ENCODE measurements at regions not wholly inside any gene's neighbourhood (a gene's known extent, or its start where the extent isn't known, plus 50 kb on each side); places are given as distances from the start of the nearest gene placed in this dataset.

- DNase-seq: no peak
- TF ChIP-seq POLR2A (IDR thresholded peaks at IDR 0.05; ENCODE audit: low read length) (no peak), GATA1 (IDR thresholded peaks at IDR 0.05; ENCODE audit: low read depth, low read length) (no peak)
These were observed 299.9 kb upstream of the SALL3 start for GRCh38 chr18:78679613-78680260.

- no peak for DNase-seq
- TF ChIP-seq GATA1 (IDR thresholded peaks at IDR 0.05; ENCODE audit: low read depth, low read length) (no peak), POLR2A (IDR thresholded peaks at IDR 0.05; ENCODE audit: low read length) (no peak)
These were observed 298.2 kb upstream of the SALL3 start for GRCh38 chr18:78681396-78681795.

- no peak for DNase-seq
- TF ChIP-seq POLR2A (IDR thresholded peaks at IDR 0.05; ENCODE audit: low read length) (no peak), GATA1 (IDR thresholded peaks at IDR 0.05; ENCODE audit: low read depth, low read length) (no peak)
These were observed 297.7 kb upstream of the SALL3 start for GRCh38 chr18:78681934-78682333.

- TF ChIP-seq POLR2A (IDR thresholded peaks at IDR 0.05; ENCODE audit: low read length) (no peak), GATA1 (IDR thresholded peaks at IDR 0.05; ENCODE audit: low read depth, low read length) (no peak)
These were observed 296.9 kb upstream of the SALL3 start for GRCh38 chr18:78682716-78683115.

GRCh38 chr18:78683191-78684010, 296.2 kb upstream of the SALL3 start:
- TF ChIP-seq POLR2A (IDR thresholded peaks at IDR 0.05; ENCODE audit: low read length) (no peak), GATA1 (IDR thresholded peaks at IDR 0.05; ENCODE audit: low read depth, low read length) (no peak)
- no peak for DNase-seq

More at GRCh38 chr18:78682716-78683115, 296.9 kb upstream of the SALL3 start:
- no peak for DNase-seq

- TF ChIP-seq GATA1 (IDR thresholded peaks at IDR 0.05; ENCODE audit: low read depth, low read length): no peak
- TF ChIP-seq POLR2A (IDR thresholded peaks at IDR 0.05; ENCODE audit: low read length): no peak
- no peak for DNase-seq
These were observed 294.2 kb upstream of the SALL3 start for GRCh38 chr18:78685250-78685979.

GRCh38 chr18:78685980-78686530, 293.6 kb upstream of the SALL3 start:
- DNase-seq: no peak
- TF ChIP-seq GATA1 (IDR thresholded peaks at IDR 0.05; ENCODE audit: low read depth, low read length) (no peak), POLR2A (IDR thresholded peaks at IDR 0.05; ENCODE audit: low read length) (no peak)

- no peak for TF ChIP-seq POLR2A (IDR thresholded peaks at IDR 0.05; ENCODE audit: low read length)
- no peak for TF ChIP-seq GATA1 (IDR thresholded peaks at IDR 0.05; ENCODE audit: low read depth, low read length)
- DNase-seq: no peak
These were observed 292.5 kb upstream of the SALL3 start for GRCh38 chr18:78686976-78687685.

GRCh38 chr18:78687736-78688135, 291.9 kb upstream of the SALL3 start:
- DNase-seq: no peak
- TF ChIP-seq GATA1 (IDR thresholded peaks at IDR 0.05; ENCODE audit: low read depth, low read length) (no peak), POLR2A (IDR thresholded peaks at IDR 0.05; ENCODE audit: low read length) (no peak)

- TF ChIP-seq GATA1 (IDR thresholded peaks at IDR 0.05; ENCODE audit: low read depth, low read length) (no peak), POLR2A (IDR thresholded peaks at IDR 0.05; ENCODE audit: low read length) (no peak)
- DNase-seq: no peak
These were observed 291.4 kb upstream of the SALL3 start for GRCh38 chr18:78688249-78688648.

GRCh38 chr18:78688916-78689315, 290.7 kb upstream of the SALL3 start:
- TF ChIP-seq POLR2A (IDR thresholded peaks at IDR 0.05; ENCODE audit: low read length) (no peak), GATA1 (IDR thresholded peaks at IDR 0.05; ENCODE audit: low read depth, low read length) (no peak)
- no peak for DNase-seq

GRCh38 chr18:78689606-78690005, 290.0 kb upstream of the SALL3 start:
- no peak for TF ChIP-seq POLR2A (IDR thresholded peaks at IDR 0.05; ENCODE audit: low read length)
- TF ChIP-seq GATA1 (IDR thresholded peaks at IDR 0.05; ENCODE audit: low read depth, low read length): no peak
- DNase-seq: no peak

GRCh38 chr18:78692105-78692504, 287.5 kb upstream of the SALL3 start:
- TF ChIP-seq GATA1 (IDR thresholded peaks at IDR 0.05; ENCODE audit: low read depth, low read length): no peak
- no peak for TF ChIP-seq POLR2A (IDR thresholded peaks at IDR 0.05; ENCODE audit: low read length)
- no peak for DNase-seq

All from erythroblast (primary cell).